GM04503 (cell line): ENCODE measurements at regions not wholly inside any gene's neighbourhood (a gene's known extent, or its start where the extent isn't known, plus 50 kb on each side); places are given as distances from the start of the nearest gene placed in this dataset.
"Not testable (repeated sequence)": the region's sequence is repeated elsewhere in the genome, so short reads cannot be mapped to it uniquely, and the experiment has no call there.

Experiments used
- DNase-seq: peaks from one replicate; pipeline ENCODE4 v3.0.0-alpha.2; 2012; ENCODE audit warnings: low read depth

DNA sequence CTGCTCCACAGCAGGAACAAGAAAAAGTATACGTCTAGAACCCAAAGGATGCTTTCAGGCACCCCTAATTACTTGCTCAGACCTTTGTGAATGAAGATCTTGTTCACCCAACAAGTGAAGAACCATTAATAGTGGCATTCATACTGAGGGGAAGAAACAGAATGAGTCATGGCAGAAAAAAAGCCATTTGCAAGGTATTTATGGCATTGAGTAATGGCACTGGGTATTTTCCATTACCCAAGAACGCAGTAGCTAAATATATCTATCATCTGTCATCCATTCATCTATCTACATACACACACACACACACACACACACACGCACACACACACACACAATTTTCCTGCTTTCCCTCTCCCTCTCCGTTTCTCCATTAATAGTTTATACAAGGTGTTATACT, 56.4 kb upstream of the XIRP2 start:
- no peak for DNase-seq

DNA sequence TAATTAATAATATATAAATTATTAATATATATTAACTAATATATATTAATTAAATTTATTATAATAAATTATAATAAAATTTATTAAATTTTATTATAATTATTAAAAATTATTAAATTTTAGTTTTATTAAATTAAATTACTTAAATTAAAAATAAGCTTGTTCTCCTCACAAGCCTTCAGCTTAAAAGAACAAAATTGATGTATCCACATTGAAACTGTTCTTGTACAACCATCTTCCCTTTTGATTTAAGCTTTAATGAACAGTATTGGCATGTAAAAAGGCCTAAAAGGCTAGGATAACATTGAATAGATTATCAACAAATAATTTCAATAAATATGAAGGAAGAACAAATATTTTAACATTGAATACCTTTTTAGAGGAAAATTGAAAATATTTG, 62.4 kb upstream of the XIRP2 start:
- DNase-seq, result no peak

DNA sequence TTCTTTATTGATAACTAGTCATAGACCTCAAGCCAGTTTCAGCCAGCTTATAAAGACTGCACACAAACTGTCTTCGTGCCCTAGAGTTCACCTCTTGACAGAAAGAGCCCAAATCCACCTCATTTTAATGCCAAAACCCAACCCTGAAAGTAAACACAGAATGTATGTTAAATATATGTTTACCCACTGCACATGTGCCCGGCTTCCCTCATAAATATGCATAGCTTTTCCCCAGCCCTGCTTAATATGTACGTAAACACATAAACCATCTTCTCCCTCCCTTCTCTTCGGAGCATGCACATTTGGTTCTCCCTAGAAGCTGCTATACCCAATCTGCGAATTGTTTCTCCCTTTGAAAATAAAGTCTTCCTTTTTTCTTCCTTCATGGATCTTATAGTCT, 73.9 kb upstream of the XIRP2 start:
- no peak for DNase-seq

- no peak for DNase-seq
Observed at GRCh38 chr2:166812166-166812891, 76.0 kb upstream of the XIRP2 start.

DNA sequence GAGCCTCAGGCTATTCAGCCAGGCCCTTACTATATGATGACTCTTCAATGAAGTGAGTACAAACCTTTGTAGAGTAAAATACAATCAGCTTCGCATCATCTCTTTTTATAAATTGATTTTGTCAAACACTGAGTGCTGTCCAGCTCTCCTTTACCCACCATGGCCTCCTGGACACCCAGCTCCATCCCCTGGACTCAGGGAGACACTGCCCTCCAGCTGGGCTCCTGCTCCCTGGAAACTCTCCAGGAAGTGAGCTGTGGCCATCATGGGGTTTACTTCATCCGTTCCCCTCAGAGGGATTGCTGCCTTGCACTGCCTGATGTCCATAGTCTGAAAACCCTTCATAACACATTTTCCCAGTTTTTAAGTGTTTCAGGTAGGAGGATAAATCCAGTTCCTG, 82.5 kb upstream of the XIRP2 start:
- DNase-seq, result no peak

GRCh38 chr2:166803373-166804000, 84.8 kb upstream of the XIRP2 start:
- no peak for DNase-seq

DNA sequence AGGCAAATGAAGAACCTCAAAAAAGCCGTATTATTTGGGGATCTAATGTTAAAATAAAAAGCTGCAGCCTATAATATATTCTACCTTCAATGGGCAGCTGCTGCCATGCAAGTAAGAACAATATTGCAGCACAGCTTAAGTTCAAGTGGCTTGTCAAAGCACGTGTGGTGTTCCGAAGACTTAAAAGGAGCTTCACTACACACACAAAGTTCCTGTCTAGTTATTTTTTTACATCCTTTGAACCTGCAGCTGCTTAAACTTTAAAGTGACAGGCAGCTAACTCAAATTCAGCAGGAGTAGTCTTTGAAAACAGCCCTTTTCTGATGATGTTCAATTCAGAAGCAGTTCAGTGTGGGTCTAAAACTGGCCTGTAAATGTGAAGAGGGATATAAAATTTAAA, 85.8 kb upstream of the XIRP2 start:
- DNase-seq, result no peak

DNA sequence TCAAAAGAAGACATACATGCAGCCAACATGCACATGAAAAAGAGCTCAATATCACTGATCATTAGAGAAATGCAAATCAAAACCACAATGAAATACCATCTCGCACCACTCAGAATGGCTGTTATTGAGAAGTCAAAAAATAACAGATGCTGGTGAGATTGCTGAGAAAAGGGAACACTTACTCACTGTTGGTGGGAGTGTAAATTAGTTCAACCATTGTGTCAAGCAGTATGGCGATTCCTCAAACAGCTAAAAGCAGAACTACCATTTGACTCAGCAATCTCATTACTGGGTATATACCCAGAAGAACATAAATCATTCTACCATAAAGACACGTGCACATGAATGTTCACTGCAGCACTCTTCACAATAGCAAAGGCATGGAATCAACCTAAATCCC, 95.5 kb upstream of the XIRP2 start:
- DNase-seq, result no peak

DNA sequence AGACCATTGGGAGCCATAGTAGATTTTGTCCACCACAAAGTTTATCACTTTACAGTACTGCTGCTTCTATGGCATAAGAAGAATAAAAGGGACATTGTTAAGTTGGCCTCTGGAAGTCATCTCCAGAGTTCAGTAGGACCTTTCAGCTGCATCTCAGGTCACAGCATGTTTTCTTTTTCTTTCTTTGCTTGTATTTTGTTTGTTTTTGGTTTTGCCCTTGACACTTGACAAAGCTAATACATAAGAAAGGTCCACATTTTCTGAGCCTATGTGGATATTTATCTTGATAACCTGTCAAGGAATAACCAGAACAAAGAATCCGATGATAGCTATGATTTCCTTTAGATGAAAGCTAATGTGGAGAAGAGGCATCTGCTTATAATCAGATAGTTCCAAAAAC, 101.6 kb upstream of the XIRP2 start:
- DNase-seq, result no peak

- DNase-seq, result no peak
Observed at GRCh38 chr2:166784296-166784946, 103.9 kb upstream of the XIRP2 start.

- DNase-seq, result no peak
Observed at GRCh38 chr2:166775176-166775575, 113.1 kb upstream of the XIRP2 start.

- no peak for DNase-seq
Observed at GRCh38 chr2:166773308-166773949, 114.9 kb upstream of the XIRP2 start.

GRCh38 chr2:166768393-166769123, 119.7 kb upstream of the XIRP2 start:
- no peak for DNase-seq

DNA sequence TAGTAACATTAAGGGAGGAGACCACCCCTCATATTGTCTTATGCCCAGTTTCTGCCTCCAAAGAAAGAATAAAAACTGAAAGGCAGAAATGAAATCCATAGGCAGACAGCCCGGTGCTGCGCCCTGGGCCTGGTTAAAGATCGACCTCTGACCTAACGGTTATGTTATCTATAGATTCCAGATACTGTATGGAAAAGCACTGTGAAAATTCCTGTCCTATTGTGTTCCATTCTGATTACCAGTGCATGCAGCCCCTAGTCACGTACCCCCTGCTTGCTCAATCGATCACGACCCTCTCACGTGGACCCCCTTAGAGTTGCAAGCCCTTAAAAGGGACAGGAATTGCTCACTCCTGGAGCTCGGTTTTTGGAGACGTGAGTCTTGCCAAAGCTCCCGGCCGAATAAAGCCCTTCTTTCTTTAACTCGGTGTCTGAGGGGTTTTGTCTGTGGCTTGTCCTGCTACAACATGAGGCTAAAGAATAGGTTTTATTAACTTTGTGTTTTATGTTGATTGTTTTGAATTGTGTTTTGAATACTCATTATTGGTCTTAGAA, 121.4 kb upstream of the XIRP2 start:
- DNase-seq, result not testable (repeated sequence)

GRCh38 chr2:166766220-166766619, 122.1 kb upstream of the XIRP2 start:
- no peak for DNase-seq

- no peak for DNase-seq
Observed at GRCh38 chr2:166765141-166765540, 123.1 kb upstream of the XIRP2 start.

DNA sequence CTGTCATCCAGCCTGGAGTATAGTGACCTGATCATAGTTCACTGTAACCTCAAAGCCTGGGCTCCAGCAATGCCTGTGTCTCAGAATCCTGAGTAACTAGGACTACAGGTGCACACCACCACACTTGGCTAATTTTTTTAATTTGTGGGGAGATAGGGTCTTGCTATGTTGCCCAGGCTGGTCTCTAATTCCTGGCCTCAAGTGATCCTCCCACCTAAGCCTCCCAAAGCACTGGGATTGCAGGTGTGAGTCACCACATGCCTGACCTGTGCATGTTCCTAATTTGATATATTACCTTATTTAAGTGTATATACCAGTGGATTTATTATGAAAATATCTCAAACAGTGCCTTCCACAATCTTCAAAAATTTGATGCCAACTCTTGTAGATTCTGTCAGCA, 123.6 kb upstream of the XIRP2 start:
- no peak for DNase-seq

DNA sequence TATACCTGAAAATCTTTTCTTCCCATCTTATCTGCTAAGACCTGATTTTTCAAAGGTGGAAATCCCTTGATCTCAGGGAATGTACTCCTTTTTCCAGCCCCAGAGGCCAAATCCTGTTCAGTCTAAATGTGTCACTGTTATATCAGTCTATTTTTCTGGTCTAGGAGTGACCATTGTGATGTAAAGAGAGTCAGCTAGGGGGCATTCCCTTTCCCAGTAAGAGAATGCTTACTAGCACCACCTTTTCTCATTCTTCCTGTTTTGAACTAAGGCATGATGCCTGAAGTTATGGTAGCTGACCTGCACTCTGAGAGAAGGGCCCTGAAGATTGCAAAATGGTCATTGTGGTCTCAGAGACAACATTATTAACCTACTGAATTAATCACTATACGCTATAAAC, 124.1 kb upstream of the XIRP2 start:
- no peak for DNase-seq

- DNase-seq, result no peak
Observed at GRCh38 chr2:166762746-166763145, 125.5 kb upstream of the XIRP2 start.

- DNase-seq, result no peak
Observed at GRCh38 chr2:166758956-166759355, 129.3 kb upstream of the XIRP2 start.

DNA sequence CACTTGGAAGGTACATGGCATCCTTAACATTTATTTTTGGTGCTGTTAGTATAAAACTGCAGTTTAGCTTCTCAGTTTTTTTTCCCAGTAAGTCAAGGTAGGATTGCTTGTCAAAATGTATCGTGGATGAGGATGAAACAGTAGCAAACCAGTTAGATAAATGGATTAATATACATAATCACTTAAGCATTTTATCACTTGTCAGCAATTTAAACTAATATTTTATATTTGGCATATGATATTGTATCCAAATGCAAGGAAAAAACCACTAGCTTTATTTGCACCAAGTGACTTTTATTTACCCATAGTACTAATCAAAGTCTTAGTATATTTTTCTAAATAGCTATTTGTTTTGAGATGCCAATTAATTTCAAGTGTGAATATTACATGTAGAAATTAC, 137.7 kb upstream of the XIRP2 start:
- no peak for DNase-seq

DNA sequence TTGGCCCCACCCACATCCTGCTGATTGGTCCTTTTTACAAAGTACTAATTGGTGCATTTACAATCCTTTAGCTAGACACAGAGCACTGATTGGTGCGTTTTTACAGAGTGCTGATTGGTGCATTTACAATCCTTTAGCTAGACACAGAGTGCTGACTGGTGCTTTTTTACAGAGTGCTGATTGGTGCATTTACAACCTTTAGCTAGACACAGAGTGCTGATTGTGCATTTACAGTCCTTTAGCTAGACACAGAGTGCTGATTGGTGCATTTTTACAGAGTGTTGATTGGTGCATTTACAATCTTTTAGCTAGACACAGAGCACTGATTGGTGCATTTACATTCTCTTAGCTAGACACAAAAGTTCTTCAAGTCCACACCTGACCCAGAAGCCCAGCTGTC, 144.2 kb upstream of the XIRP2 start:
- not testable (repeated sequence) for DNase-seq
